ENCODE measurements at regions not wholly inside any gene's neighbourhood (a gene's known extent, or its start where the extent isn't known, plus 50 kb on each side); places are given as distances from the start of the nearest gene placed in this dataset.

- H3K4me1 Mint-ChIP-seq (ENCODE audit: low read depth, unreplicated experiment) = no peaks in the 10 kb centered on the region
- intact Hi-C loops (cut with micrococcal nuclease; ENCODE audit: unreplicated experiment) = no loop called here
- CTCF ChIA-PET = no interaction called here
- no TSS peak for BruUV-seq (replicated peaks)
- DNase-seq = no peak
- no peak overlapping the region for H3K4me3 Mint-ChIP-seq (ENCODE audit: low read depth, unreplicated experiment)
- H3K36me3 Mint-ChIP-seq (ENCODE audit: insufficient read depth, unreplicated experiment) = no peaks in the 10 kb centered on the region
- no peaks in the 10 kb centered on the region for H3K27me3 Mint-ChIP-seq (ENCODE audit: unreplicated experiment)
- H3K9me3 Mint-ChIP-seq (ENCODE audit: low read depth, unreplicated experiment) = no peaks in the 10 kb centered on the region
- no peak for TF ChIP-seq CTCF (IDR thresholded peaks at IDR 0.05; ENCODE audit: unreplicated experiment)
- no peak overlapping the region for H3K27ac Mint-ChIP-seq (ENCODE audit: unreplicated experiment)
These were observed 1357.4 kb upstream of the ADGRL4 start for GRCh38 chr1:80363689-80364475.

GRCh38 chr1:80359666-80360065 is 1353.1 kb upstream of the ADGRL4 start:
- intact Hi-C loops (cut with micrococcal nuclease; ENCODE audit: unreplicated experiment) = no loop called here
- Mint-ChIP-seq H3K9me3 (ENCODE audit: low read depth, unreplicated experiment) (no peaks in the 10 kb centered on the region), H3K36me3 (ENCODE audit: insufficient read depth, unreplicated experiment) (no peaks in the 10 kb centered on the region), H3K4me1 (ENCODE audit: low read depth, unreplicated experiment) (no peaks in the 10 kb centered on the region), H3K27me3 (ENCODE audit: unreplicated experiment) (no peaks in the 10 kb centered on the region), H3K27ac (ENCODE audit: unreplicated experiment) (no peak overlapping the region), H3K4me3 (ENCODE audit: low read depth, unreplicated experiment) (no peak overlapping the region)
- BruUV-seq (replicated peaks) = no TSS peak
- TF ChIP-seq CTCF (IDR thresholded peaks at IDR 0.05; ENCODE audit: unreplicated experiment) = no peak
- CTCF ChIA-PET = no interaction called here
- no peak for DNase-seq

- H3K4me3 Mint-ChIP-seq (ENCODE audit: low read depth, unreplicated experiment) = no peak overlapping the region
- intact Hi-C loops (cut with micrococcal nuclease; ENCODE audit: unreplicated experiment) = no loop called here
- H3K4me1 Mint-ChIP-seq (ENCODE audit: low read depth, unreplicated experiment) = no peaks in the 10 kb centered on the region
- no peak overlapping the region for H3K27ac Mint-ChIP-seq (ENCODE audit: unreplicated experiment)
- BruUV-seq (replicated peaks) = no TSS peak
- CTCF ChIA-PET = no interaction called here
- no peaks in the 10 kb centered on the region for H3K9me3 Mint-ChIP-seq (ENCODE audit: low read depth, unreplicated experiment)
- no peaks in the 10 kb centered on the region for H3K27me3 Mint-ChIP-seq (ENCODE audit: unreplicated experiment)
- TF ChIP-seq CTCF (IDR thresholded peaks at IDR 0.05; ENCODE audit: unreplicated experiment) = no peak
- DNase-seq = no peak
- no peaks in the 10 kb centered on the region for H3K36me3 Mint-ChIP-seq (ENCODE audit: insufficient read depth, unreplicated experiment)
These were observed 1342.7 kb upstream of the ADGRL4 start for GRCh38 chr1:80349218-80349617.

GRCh38 chr1:80341021-80341420 is 1334.5 kb upstream of the ADGRL4 start:
- Mint-ChIP-seq H3K27ac (ENCODE audit: unreplicated experiment) (no peak overlapping the region), H3K4me1 (ENCODE audit: low read depth, unreplicated experiment) (peaks cover 6% of the 10 kb centered on the region), H3K36me3 (ENCODE audit: insufficient read depth, unreplicated experiment) (no peaks in the 10 kb centered on the region), H3K4me3 (ENCODE audit: low read depth, unreplicated experiment) (no peak overlapping the region), H3K9me3 (ENCODE audit: low read depth, unreplicated experiment) (peaks cover 2% of the 10 kb centered on the region), H3K27me3 (ENCODE audit: unreplicated experiment) (no peaks in the 10 kb centered on the region)
- intact Hi-C loops (cut with micrococcal nuclease; ENCODE audit: unreplicated experiment) = no loop called here
- no peak for DNase-seq
- no peak for TF ChIP-seq CTCF (IDR thresholded peaks at IDR 0.05; ENCODE audit: unreplicated experiment)
- CTCF ChIA-PET = no interaction called here
- BruUV-seq (replicated peaks) = no TSS peak
